HFFc6 (cell line): ENCODE measurements at regions not wholly inside any gene's neighbourhood (a gene's known extent, or its start where the extent isn't known, plus 50 kb on each side); places are given as distances from the start of the nearest gene placed in this dataset.
A peak's percentile ranks its signal among the peaks of the same experiment; 100 is the strongest.

Experiments used
- DNase-seq: peaks from one replicate; pipeline ENCODE4 v3.0.0-alpha.2; 2018
- H3K27ac Mint-ChIP-seq: 2 replicates; pipeline ENCODE4 v1.8.0; 2020; ENCODE audit warnings: mild to moderate bottlenecking, mixed read lengths
- H3K27me3 Mint-ChIP-seq: 2 replicates; pipeline ENCODE4 v1.8.0; 2021; ENCODE audit warnings: mild to moderate bottlenecking, moderate library complexity, mixed read lengths; ENCODE audit not compliant: insufficient read depth
- H3K36me3 Mint-ChIP-seq: 2 replicates; pipeline ENCODE4 v1.8.0; 2021; ENCODE audit warnings: low read depth, mixed read lengths
- H3K4me1 Mint-ChIP-seq: 2 replicates; pipeline ENCODE4 v1.8.0; 2020; ENCODE audit warnings: low read depth, mixed read lengths
- H3K4me3 Mint-ChIP-seq: 2 replicates; pipeline ENCODE4 v1.8.0; 2020; ENCODE audit warnings: mild to moderate bottlenecking, moderate library complexity, mixed read lengths
- H3K9me3 Mint-ChIP-seq: 2 replicates; pipeline ENCODE4 v1.8.0; 2020; ENCODE audit warnings: mild to moderate bottlenecking, mixed read lengths
- TF ChIP-seq, protein P1 (sequence below): fragments of 200-600 bp; sonication (generic); IDR thresholded peaks from 2 replicates; pipeline ENCODE4 v1.5.0; 2021; ENCODE audit warnings: antibody characterized with exemption, mild to moderate bottlenecking

DNA sequence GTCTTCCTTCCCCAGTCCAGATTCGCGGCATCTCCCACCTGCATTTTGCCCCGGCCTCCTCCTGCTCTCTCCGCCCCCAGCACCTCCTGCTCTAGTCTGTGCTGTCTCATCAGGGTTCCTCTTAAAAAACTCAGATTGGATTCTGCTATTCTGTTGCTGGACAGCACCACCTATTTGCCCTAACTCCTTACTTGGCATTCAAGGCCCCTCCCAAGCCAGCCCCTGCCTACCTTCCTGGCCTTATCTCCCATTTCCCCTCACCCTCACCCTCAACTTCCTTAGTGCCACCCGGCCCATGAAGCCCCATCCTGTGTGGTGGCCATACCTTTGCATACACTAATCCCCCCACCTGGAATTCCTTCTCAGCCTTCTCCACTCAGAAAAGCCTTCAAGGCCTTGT is 59.9 kb upstream of the PRDM11 start:
- no peak for DNase-seq
- Mint-ChIP-seq H3K4me3 (no peak overlapping the region), H3K36me3 (no peaks in the 10 kb centered on the region), H3K27ac (no peak overlapping the region), H3K4me1 (peaks cover 39% of the 10 kb centered on the region), H3K9me3 (no peaks in the 10 kb centered on the region), H3K27me3 (peaks cover 25% of the 10 kb centered on the region)
- TF ChIP-seq, protein P1, sequence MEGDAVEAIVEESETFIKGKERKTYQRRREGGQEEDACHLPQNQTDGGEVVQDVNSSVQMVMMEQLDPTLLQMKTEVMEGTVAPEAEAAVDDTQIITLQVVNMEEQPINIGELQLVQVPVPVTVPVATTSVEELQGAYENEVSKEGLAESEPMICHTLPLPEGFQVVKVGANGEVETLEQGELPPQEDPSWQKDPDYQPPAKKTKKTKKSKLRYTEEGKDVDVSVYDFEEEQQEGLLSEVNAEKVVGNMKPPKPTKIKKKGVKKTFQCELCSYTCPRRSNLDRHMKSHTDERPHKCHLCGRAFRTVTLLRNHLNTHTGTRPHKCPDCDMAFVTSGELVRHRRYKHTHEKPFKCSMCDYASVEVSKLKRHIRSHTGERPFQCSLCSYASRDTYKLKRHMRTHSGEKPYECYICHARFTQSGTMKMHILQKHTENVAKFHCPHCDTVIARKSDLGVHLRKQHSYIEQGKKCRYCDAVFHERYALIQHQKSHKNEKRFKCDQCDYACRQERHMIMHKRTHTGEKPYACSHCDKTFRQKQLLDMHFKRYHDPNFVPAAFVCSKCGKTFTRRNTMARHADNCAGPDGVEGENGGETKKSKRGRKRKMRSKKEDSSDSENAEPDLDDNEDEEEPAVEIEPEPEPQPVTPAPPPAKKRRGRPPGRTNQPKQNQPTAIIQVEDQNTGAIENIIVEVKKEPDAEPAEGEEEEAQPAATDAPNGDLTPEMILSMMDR, result no peak

DNA sequence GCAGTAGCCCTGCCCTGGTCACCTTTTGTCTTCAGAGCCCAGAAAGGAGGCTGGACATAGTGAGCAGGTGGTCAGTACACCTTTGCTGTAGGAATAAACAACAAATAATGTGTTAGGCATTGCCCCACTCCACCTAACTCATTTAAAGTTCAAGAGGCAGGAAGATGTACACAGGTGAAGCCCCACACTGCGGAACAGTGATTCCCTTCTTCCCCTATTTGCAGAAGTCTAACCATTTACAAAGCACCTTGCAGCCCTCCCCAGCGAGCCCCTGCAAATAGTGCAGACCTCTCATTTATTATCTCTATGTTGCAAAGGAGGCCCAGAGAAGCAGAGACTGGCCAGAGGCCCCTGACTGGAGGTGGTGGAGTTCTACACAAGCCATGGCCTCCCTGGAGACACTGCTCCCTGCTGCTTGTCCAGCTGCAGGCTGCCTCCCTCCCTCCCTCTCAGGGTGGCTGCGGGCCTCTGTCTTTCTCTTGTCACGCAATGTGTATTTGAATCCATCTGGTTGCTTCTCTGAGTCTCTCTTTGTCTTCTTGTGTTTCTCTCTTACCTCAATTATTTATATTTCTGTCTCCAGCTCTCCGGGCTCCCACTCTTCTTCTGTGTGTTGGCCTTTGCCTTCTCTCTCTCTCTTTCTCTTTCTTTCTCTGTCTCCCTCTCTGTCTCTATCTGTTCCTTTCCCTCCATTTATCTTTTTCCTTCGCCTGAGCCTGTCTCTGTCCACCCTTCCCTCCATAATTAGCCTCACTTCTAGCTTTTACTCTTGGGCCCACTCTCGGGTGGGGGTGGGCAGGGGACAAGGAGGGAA is 59.1 kb upstream of the PRDM11 start:
- no peak for DNase-seq
- Mint-ChIP-seq H3K27ac (no peak overlapping the region), H3K4me3 (no peak overlapping the region)

DNA sequence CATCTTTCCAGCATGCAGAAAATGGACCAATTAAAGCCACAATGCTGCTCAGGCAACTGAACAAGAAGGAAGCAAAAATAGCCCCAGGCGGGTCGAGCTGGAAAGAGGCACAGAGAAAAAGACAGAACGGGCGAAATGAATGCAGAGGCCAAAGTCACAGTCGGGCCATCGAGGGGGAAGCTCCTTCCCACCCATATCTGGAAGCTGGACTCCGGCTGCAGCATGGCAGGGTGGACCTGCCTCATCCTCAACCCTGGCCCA is 58.6 kb upstream of the PRDM11 start:
- H3K9me3 Mint-ChIP-seq, result no peaks in the 10 kb centered on the region
- no peak for DNase-seq
- TF ChIP-seq, protein P1, result no peak
- peaks cover 14% of the 10 kb centered on the region for H3K27me3 Mint-ChIP-seq
- no peak overlapping the region for H3K27ac Mint-ChIP-seq
- no peaks in the 10 kb centered on the region for H3K36me3 Mint-ChIP-seq
- peaks cover 52% of the 10 kb centered on the region for H3K4me1 Mint-ChIP-seq
- no peak overlapping the region for H3K4me3 Mint-ChIP-seq

More for the DNA sequence above, 59.1 kb upstream of the PRDM11 start:
- H3K27me3 Mint-ChIP-seq, result peaks cover 18% of the 10 kb centered on the region
- TF ChIP-seq, protein P1, result no peak
- no peaks in the 10 kb centered on the region for H3K36me3 Mint-ChIP-seq
- peaks cover 47% of the 10 kb centered on the region for H3K4me1 Mint-ChIP-seq
- H3K9me3 Mint-ChIP-seq, result no peaks in the 10 kb centered on the region

DNA sequence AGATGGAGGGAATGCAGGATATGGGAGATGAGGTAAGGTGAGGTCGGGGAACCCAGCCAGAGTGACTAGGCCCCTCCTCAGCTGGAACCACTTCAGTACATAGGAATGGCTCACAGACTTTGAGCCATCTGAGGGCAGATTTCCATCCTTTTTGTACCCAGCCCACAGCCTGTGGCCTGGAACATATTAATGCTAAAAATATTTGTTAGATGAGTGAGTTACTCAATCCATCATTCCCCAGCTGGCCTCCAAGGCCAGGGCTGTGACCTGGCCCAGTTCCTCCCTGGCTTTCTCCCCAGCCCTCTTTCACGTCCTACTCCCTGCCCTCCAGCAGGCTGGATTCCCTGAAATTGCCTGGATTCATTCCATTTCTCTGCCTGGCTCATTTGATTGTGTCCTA is 57.2 kb upstream of the PRDM11 start:
- Mint-ChIP-seq H3K27me3 (peaks cover 23% of the 10 kb centered on the region), H3K4me1 (peaks cover 64% of the 10 kb centered on the region), H3K9me3 (no peaks in the 10 kb centered on the region), H3K36me3 (no peaks in the 10 kb centered on the region), H3K4me3 (no peak overlapping the region), H3K27ac (peak overlapping the region; percentile 78)
- TF ChIP-seq, protein P1, result no peak
- DNase-seq, result peak; percentile 90

DNA sequence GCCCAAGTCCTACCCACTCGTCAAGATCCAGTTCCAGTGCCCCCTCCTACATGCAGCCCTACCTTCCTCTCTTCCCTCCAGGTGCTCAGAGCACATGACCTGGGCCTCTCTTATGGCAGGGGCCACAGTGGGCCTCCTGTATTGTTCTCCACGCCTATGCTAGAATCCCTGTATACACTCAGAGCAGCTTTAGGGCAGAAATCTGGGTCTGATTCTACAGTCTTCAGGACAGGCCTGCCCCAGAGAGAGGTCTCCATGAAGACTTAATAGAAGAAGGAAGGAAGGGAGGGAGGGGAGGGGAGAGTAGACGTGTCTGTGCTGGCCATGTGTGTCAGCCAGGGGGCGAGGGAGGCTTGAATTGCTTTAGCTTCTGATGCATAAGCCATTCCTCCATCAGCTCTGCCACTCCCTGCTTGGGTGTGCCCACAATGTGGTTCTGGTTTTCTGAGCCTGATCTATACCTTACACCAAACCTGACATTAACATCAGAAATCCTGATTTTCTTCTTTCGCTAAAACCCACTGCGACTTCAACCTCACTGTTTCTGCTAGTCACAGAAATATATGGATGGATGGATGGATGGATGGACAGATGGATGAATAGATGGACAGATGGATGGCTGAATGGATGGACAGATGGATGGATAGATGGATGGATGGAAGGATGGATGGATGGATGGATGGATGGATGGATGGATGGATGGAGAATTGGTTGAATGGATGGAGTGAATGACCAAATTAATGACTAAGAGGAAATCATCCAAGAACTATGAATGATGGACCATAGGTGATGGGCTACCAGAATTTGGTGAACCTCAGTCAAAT is 56.6 kb upstream of the PRDM11 start:
- H3K9me3 Mint-ChIP-seq, result no peaks in the 10 kb centered on the region
- peaks cover 64% of the 10 kb centered on the region for H3K4me1 Mint-ChIP-seq
- TF ChIP-seq, protein P1, result peak; percentile 52
- peak overlapping the region; percentile 78 for H3K27ac Mint-ChIP-seq
- peaks cover 23% of the 10 kb centered on the region for H3K27me3 Mint-ChIP-seq
- peak; percentile 32 for DNase-seq
- H3K36me3 Mint-ChIP-seq, result no peaks in the 10 kb centered on the region
- no peak overlapping the region for H3K4me3 Mint-ChIP-seq
